K562 (cell line): ENCODE measurements at regions not wholly inside any gene's neighbourhood (a gene's known extent, or its start where the extent isn't known, plus 50 kb on each side); places are given as distances from the start of the nearest gene placed in this dataset.

Source experiments
- BRD4 ChIP-seq: fragments of 200-600 bp; sonication (generic); IDR thresholded peaks from 2 replicates; pipeline ENCODE4 v1.6.1; 2017; ENCODE audit warnings: inconsistent platforms
- CEBPG ChIP-seq, 3 experiments: fragments of 200-800 bp in 1 of 3; sonication (Bioruptor generic) in 1 of 3; sonication (generic) in 1 of 3; formaldehyde crosslinking in 1 of 3; IDR thresholded peaks in 2 of 3; conservative IDR thresholded peaks in 1 of 3; 2 replicates each; pipeline versions ENCODE4 v1.6.1 to v1.8.0; 2016 to 2022; ENCODE audit warnings: missing compliant biosample characterization in 2 of 3, missing genetic modification characterization in 2 of 3, mild to moderate bottlenecking in 1 of 3, missing genetic modification reagents in 1 of 3
- MCM7 ChIP-seq, 2 experiments: fragments of 450-650 bp; IDR thresholded peaks; 2 replicates each; pipeline ENCODE4 v1.6.1; 2016 to 2018
- OTX1 ChIP-seq: fragments of 450-650 bp; formaldehyde crosslinking; IDR thresholded peaks from 2 replicates; pipeline ENCODE4 v1.4.0; 2022; ENCODE audit warnings: mild to moderate bottlenecking
- TRIM24 ChIP-seq, 2 experiments: fragments of 450-650 bp; IDR thresholded peaks; 2 replicates each; pipeline ENCODE4 v1.6.1; 2016
- TF ChIP-seq, protein P1 (sequence below): IDR thresholded peaks from 2 replicates; pipeline ENCODE4 v1.6.1; 2016; ENCODE audit warnings: missing genetic modification characterization, missing compliant biosample characterization
- TF ChIP-seq, protein P2 (sequence below): fragments of 450-650 bp; formaldehyde crosslinking; IDR thresholded peaks from 2 replicates; pipeline ENCODE4 v1.4.0; 2022; ENCODE audit warnings: missing genetic modification characterization
- TF ChIP-seq, protein P3 (sequence below): fragments of 450-650 bp; formaldehyde crosslinking; IDR thresholded peaks from 2 replicates; pipeline ENCODE4 v1.4.0; 2022; ENCODE audit warnings: missing genetic modification characterization
- TF ChIP-seq, protein P4 (sequence below): fragments of 450-650 bp; formaldehyde crosslinking; conservative IDR thresholded peaks from 2 replicates; pipeline ENCODE4 v1.4.0; 2022; ENCODE audit warnings: mild to moderate bottlenecking, missing genetic modification characterization

DNA sequence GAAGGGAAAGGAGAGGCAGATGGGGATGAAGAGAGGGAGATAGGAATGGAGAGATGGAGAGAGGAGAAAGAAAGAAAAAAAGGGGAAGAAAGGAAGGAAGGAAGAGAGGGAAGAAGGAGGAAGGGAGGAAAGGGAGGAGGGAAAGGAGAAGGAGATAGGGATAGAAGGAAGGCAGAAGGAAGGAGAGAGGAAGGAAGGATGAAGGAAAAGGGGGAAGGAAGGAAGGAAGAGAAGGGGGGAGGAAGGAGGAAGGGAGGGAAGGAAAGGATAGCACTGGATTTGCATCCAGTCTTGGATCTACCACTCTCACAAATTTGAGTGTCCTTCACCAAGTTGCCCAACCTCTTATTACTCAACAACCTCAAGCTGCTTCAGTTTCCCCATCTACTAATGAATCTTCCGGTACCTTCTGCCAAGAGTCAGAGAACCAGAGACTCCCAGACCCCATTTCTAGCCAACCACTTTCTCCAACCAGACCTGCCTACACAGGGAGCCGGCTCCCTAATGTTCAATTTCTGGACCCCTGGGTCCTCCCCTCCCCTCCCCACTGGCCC, 79.7 kb upstream of the FOXP4 start (continued):
- TF ChIP-seq, protein P1, sequence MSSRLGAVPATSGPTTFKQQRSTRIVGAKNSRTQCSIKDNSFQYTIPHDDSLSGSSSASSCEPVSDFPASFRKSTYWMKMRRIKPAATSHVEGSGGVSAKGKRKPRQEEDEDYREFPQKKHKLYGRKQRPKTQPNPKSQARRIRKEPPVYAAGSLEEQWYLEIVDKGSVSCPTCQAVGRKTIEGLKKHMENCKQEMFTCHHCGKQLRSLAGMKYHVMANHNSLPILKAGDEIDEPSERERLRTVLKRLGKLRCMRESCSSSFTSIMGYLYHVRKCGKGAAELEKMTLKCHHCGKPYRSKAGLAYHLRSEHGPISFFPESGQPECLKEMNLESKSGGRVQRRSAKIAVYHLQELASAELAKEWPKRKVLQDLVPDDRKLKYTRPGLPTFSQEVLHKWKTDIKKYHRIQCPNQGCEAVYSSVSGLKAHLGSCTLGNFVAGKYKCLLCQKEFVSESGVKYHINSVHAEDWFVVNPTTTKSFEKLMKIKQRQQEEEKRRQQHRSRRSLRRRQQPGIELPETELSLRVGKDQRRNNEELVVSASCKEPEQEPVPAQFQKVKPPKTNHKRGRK (tag) = peak; percentile 86
- TF ChIP-seq, protein P2, sequence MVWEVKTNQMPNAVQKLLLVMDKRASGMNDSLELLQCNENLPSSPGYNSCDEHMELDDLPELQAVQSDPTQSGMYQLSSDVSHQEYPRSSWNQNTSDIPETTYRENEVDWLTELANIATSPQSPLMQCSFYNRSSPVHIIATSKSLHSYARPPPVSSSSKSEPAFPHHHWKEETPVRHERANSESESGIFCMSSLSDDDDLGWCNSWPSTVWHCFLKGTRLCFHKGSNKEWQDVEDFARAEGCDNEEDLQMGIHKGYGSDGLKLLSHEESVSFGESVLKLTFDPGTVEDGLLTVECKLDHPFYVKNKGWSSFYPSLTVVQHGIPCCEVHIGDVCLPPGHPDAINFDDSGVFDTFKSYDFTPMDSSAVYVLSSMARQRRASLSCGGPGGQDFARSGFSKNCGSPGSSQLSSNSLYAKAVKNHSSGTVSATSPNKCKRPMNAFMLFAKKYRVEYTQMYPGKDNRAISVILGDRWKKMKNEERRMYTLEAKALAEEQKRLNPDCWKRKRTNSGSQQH (CRISPR knock-in tag) = peak; percentile 60; the same call in 1 of the 2 replicates
- TF ChIP-seq, protein P3, sequence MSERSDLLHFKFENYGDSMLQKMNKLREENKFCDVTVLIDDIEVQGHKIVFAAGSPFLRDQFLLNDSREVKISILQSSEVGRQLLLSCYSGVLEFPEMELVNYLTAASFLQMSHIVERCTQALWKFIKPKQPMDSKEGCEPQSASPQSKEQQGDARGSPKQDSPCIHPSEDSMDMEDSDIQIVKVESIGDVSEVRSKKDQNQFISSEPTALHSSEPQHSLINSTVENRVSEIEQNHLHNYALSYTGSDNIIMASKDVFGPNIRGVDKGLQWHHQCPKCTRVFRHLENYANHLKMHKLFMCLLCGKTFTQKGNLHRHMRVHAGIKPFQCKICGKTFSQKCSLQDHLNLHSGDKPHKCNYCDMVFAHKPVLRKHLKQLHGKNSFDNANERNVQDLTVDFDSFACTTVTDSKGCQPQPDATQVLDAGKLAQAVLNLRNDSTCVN (CRISPR knock-in tag) = 0 out of 2 replicates have a peak, but pooled peaks have one; percentile 21
- TF ChIP-seq MCM7 (IDR thresholded peaks at IDR 0.05) (peak in 1 of 2 experiments; percentile 33; a peak in 1 of 4 replicates), BRD4 (no peak), TRIM24 (IDR thresholded peaks at IDR 0.05) (0 out of 4 replicates have a peak, but pooled peaks of 1 of the 2 experiments have one; percentile 8), CEBPG (CRISPR knock-in tag; IDR thresholded peaks at IDR 0.05) (no peak), CEBPG (tag; conservative IDR thresholded peaks at IDR 0.05 in 1 of 2, IDR thresholded peaks at IDR 0.05 in 1 of 2) (0 out of 4 replicates have a peak, but pooled peaks of 1 of the 2 experiments have one; percentile 40), OTX1 (CRISPR knock-in tag) (0 out of 2 replicates have a peak, but pooled peaks have one; percentile 35)
- TF ChIP-seq, protein P4, sequence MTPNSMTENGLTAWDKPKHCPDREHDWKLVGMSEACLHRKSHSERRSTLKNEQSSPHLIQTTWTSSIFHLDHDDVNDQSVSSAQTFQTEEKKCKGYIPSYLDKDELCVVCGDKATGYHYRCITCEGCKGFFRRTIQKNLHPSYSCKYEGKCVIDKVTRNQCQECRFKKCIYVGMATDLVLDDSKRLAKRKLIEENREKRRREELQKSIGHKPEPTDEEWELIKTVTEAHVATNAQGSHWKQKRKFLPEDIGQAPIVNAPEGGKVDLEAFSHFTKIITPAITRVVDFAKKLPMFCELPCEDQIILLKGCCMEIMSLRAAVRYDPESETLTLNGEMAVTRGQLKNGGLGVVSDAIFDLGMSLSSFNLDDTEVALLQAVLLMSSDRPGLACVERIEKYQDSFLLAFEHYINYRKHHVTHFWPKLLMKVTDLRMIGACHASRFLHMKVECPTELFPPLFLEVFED = 0 out of 2 replicates have a peak, but pooled peaks have one; percentile 38
